ENCODE measurements at regions not wholly inside any gene's neighbourhood (a gene's known extent, or its start where the extent isn't known, plus 50 kb on each side); places are given as distances from the start of the nearest gene placed in this dataset.
"Not testable (repeated sequence)": the region's sequence is repeated elsewhere in the genome, so short reads cannot be mapped to it uniquely, and the experiment has no call there.

- 65 to 81% (median 70%) methylated on average over 6 of the region's 6 CpGs for WGBS, 5 donors
- Histone ChIP-seq H3K9me3 (peaks cover 0 to 5% (median 0%) of the 10 kb centered on the region in 8 donors), H3K36me3 (no peaks in the 10 kb centered on the region), H3K4me1 (no peaks in the 10 kb centered on the region), H3K27ac (no peak overlapping the region), H3K27me3 (replicated peaks in 1 of 7) (no peaks in the 10 kb centered on the region), H3K4me3 (no peak overlapping the region)
- intact Hi-C loops (cut with DNase I; ENCODE audit: low total_unique reads) = no loop called here
- DNase-seq = no peak
- TF ChIP-seq CTCF (IDR thresholded peaks at IDR 0.05 in 8 of 11, conservative IDR thresholded peaks at IDR 0.05 in 3 of 11) = no peak
- TF ChIP-seq POLR2AphosphoS5 (IDR thresholded peaks at IDR 0.05) = no peak
- TF ChIP-seq POLR2A (IDR thresholded peaks at IDR 0.05) = no peak
These were observed 241.3 kb downstream of the SLITRK6 start for GRCh38 chr13:85557691-85558467.

DNA sequence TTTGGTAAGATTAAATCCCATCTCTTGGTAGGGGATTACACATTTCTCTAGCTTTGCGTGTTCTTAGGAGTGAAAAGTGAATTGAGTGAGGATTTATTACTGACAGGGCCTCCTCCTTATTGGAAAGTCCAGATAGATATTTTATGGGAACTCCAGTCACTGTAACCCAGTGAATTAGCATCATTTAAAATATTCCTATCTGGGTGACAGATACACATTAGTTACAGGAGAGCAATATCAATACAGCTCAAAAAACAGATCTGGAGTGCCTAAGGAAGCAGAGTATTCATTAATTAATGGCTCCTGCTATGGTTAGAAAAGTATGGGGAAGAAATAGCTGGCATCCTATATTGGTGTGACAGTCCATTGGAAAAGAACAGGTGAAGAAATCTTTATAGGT is 248.2 kb downstream of the SLITRK6 start:
- Histone ChIP-seq H3K4me1 (no peaks in the 10 kb centered on the region), H3K4me3 (no peak overlapping the region), H3K36me3 (no peaks in the 10 kb centered on the region), H3K27ac (no peak overlapping the region), H3K9me3 (peaks cover 0 to 34% (median 15%) of the 10 kb centered on the region in 8 donors), H3K27me3 (replicated peaks in 1 of 7) (no peaks in the 10 kb centered on the region)
- WGBS, 5 donors = 87 to 95% (median 89%) methylated on average over 1 of the region's 1 CpG
- intact Hi-C loops (cut with DNase I; ENCODE audit: low total_unique reads) = no loop called here
- TF ChIP-seq POLR2AphosphoS5 (IDR thresholded peaks at IDR 0.05) = no peak
- no peak for TF ChIP-seq POLR2A (IDR thresholded peaks at IDR 0.05)
- TF ChIP-seq CTCF (IDR thresholded peaks at IDR 0.05 in 8 of 11, conservative IDR thresholded peaks at IDR 0.05 in 3 of 11) = no peak
- DNase-seq = no peak

DNA sequence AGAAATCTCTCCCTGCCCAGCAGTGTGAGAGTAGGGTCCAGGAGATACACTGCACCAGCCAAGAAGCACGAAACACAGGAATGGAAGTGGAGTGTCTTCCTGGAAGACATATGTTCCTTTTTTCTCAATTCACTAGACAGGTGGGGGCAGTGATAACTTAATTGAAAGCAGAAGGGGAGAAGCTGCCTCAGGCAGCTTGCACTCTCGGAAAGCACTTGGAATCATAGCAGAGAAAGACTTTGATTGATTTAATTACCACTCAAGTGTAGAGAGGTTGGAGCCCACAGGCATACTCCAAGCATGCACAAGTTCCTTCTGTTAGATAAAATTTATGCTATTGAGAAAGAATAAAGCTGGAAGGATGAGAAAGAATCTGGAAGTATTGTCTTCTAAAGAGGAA is 249.4 kb downstream of the SLITRK6 start:
- intact Hi-C loops (cut with DNase I; ENCODE audit: low total_unique reads) = no loop called here
- peaks cover 0 to 34% (median 15%) of the 10 kb centered on the region in 8 donors for H3K9me3 ChIP-seq
- no peaks in the 10 kb centered on the region for H3K27me3 ChIP-seq (replicated peaks in 1 of 7)
- H3K4me3 ChIP-seq = no peak overlapping the region
- 67 to 82% (median 77%) methylated on average over 2 of the region's 2 CpGs for WGBS, 5 donors
- H3K36me3 ChIP-seq = no peaks in the 10 kb centered on the region
- H3K27ac ChIP-seq = no peak overlapping the region
- DNase-seq = no peak
- TF ChIP-seq POLR2A (IDR thresholded peaks at IDR 0.05) = no peak
- TF ChIP-seq CTCF (IDR thresholded peaks at IDR 0.05 in 8 of 11, conservative IDR thresholded peaks at IDR 0.05 in 3 of 11) = no peak
- no peak for TF ChIP-seq POLR2AphosphoS5 (IDR thresholded peaks at IDR 0.05)
- no peaks in the 10 kb centered on the region for H3K4me1 ChIP-seq

GRCh38 chr13:85548845-85549244 is 250.4 kb downstream of the SLITRK6 start:
- H3K36me3 ChIP-seq; DNase-seq; H3K4me1 ChIP-seq; H3K4me3 ChIP-seq; H3K27ac ChIP-seq; H3K27me3 ChIP-seq (replicated peaks in 1 of 7); intact Hi-C loops (cut with DNase I; ENCODE audit: low total_unique reads): not testable (repeated sequence)
- peaks cover 0 to 34% (median 15%) of the 10 kb centered on the region in 8 donors for H3K9me3 ChIP-seq
